ENCODE measurements at regions not wholly inside any gene's neighbourhood (a gene's known extent, or its start where the extent isn't known, plus 50 kb on each side); places are given as distances from the start of the nearest gene placed in this dataset.
"Not testable (repeated sequence)": the region's sequence is repeated elsewhere in the genome, so short reads cannot be mapped to it uniquely, and the experiment has no call there.

DNA sequence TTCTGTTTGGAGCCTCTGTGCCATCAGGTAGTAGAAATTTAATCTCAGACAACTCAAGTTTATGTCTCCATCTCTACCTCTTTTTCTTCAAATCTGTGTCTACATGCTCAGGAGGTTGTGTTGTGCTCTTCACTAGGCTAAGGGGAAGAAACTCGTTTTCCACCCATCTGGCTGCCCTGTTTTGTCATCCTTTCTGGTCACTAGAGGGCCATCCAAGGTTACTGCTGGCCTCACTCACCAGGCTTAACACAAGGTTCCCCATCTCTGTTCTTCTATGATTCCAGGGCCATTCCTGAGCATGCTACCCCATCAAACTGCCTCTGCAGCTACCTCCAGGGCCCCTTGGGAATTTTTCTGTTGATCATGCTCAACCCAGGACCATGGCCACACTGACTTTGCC, 213.3 kb upstream of the FBXL7 start:
- DNase-seq (ENCODE audit: low read depth), result peak; percentile 10
- TF ChIP-seq, protein P1, sequence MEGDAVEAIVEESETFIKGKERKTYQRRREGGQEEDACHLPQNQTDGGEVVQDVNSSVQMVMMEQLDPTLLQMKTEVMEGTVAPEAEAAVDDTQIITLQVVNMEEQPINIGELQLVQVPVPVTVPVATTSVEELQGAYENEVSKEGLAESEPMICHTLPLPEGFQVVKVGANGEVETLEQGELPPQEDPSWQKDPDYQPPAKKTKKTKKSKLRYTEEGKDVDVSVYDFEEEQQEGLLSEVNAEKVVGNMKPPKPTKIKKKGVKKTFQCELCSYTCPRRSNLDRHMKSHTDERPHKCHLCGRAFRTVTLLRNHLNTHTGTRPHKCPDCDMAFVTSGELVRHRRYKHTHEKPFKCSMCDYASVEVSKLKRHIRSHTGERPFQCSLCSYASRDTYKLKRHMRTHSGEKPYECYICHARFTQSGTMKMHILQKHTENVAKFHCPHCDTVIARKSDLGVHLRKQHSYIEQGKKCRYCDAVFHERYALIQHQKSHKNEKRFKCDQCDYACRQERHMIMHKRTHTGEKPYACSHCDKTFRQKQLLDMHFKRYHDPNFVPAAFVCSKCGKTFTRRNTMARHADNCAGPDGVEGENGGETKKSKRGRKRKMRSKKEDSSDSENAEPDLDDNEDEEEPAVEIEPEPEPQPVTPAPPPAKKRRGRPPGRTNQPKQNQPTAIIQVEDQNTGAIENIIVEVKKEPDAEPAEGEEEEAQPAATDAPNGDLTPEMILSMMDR (conservative IDR thresholded peaks at IDR 0.05; ENCODE audit: low read length), result peak; percentile 33
- H3K4me3 ChIP-seq (ENCODE audit: low read length), result no peak overlapping the region

DNA sequence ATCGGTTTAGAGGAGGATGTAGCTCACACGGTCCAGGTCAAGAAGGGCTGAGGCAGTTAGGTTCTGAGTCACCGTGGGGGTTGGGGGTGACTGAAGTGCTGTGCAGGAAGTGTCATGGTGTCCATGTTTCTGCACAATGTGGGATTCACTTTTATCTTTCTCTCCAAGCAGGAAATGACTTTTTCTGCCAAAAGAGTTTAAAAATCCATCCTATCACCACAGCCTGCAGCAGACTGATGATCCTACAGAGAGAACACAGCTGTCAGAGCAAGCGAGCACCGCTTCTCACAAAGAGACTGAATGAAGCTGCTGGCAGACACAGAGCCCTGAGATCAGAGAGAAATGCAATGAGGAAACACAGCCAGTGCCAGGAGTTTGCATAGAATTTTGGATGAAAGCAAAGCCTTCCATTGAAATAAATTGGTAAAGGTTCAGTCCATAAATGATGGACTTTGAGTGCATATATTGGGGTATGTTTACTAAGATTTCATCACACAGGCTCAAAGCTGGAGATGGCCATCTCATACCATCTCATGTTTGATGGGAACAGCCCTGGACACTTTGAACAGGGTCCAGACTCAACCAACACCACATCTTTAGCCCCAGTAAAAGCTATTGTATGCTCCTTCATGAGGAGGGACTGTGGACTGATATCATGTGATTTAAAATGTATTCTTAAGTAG, 213.9 kb upstream of the FBXL7 start:
- no peak overlapping the region for H3K4me3 ChIP-seq (ENCODE audit: low read length)
- TF ChIP-seq, protein P1 (conservative IDR thresholded peaks at IDR 0.05; ENCODE audit: low read length), result no peak
- DNase-seq (ENCODE audit: low read depth), result peak; percentile 76

DNA sequence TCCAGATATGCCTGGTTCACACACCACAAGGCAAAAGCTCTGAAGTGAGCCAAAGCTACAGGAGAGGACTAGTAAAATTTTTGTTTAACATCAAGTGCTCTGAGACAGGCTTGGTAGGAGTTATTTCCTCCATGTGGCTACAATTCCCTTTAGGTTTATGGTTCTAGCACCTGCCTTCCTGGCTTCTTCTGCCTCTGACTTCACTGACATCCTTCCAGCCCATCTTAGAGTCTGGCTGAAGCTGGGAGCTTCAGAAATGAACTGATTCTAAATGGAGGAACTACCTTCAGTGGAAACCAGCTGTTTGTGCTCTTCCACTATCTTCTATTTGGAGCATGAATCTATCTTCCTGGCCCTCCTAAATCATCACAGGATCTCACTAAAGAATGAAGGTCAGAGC, 215.3 kb upstream of the FBXL7 start:
- H3K4me3 ChIP-seq (ENCODE audit: low read length), result no peak overlapping the region
- TF ChIP-seq, protein P1 (conservative IDR thresholded peaks at IDR 0.05; ENCODE audit: low read length), result no peak
- DNase-seq (ENCODE audit: low read depth), result no peak

DNA sequence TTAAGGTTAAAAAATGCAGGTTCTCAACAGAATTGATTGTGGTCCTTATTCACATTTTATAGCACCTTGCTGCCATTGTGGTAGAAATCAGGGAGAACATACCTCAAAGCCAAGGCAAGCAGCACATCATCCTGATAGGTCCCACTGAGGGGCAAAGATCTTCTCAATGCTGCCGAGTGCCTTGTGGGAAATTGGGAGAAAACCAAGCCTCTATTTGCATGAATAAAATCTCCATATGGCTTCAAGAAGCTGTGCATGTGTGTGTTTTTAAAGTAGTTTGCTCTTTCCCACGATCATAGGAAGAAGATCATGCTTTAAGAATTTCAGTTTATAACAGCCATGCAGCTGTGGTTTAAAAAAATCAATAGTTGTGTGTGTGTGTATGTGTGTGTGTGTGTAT, 216.9 kb upstream of the FBXL7 start:
- DNase-seq (ENCODE audit: low read depth), result peak; percentile 64
- no peak overlapping the region for H3K4me3 ChIP-seq (ENCODE audit: low read length)
- TF ChIP-seq, protein P1 (conservative IDR thresholded peaks at IDR 0.05; ENCODE audit: low read length), result no peak

DNA sequence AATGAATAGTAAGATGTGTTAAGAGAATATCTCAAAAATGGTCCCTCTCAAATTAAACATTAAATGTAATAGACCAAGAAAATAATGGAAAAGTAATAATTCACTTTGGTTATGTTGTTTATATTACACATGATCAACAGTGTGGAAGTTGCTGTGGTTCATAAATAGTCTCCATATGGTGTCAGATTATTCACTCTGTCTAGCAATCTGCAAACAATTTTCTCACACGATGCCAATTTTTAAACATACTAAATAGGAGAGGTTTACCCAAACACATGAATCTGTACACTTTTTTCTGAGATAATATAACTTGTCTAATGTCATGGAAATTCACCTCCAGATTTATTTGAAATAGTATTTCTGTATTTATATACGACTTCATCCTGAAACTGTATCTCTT, 217.4 kb upstream of the FBXL7 start:
- peak; percentile 52 for DNase-seq (ENCODE audit: low read depth)
- H3K4me3 ChIP-seq (ENCODE audit: low read length), result no peak overlapping the region
- TF ChIP-seq, protein P1 (conservative IDR thresholded peaks at IDR 0.05; ENCODE audit: low read length), result no peak

DNA sequence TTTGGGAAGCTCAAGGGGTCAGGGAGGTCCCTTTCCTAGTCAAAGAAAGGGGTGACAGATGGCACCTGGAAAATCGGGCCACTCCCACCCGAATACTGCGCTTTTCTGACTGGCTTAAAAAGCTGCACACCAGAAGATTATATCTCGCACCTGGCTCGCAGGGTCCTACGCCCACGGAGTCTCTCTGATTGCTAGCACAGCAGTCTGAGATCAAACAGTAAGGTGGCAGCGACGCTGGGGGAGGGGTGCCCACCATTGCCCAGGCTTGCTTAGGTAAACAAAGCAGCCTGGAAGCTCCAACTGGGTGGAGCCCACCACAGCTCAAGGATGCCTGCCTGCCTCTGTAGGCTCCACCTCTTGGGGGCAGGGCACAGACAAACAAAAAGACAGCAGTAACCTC, 228.4 kb upstream of the FBXL7 start:
- not testable (repeated sequence) for DNase-seq (ENCODE audit: low read depth); H3K4me3 ChIP-seq (ENCODE audit: low read length)

DNA sequence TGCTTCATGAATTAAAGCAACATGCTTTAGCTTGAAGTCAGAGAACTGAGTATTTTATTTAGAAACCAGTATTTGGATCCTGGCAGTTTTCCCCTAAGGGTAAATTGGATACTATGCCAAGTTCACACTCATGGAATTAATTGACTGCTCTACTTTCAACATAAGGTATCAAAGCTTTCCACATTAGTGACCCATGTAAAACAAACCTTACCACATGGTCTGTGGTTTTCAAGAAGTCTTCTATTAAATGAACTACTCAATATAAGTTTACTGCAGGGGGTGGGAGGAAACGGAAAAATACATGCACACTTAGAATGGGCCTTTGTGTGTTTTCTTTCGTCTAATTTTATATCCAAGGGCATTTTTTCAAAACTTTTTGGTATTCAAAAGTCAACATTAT, 232.0 kb upstream of the FBXL7 start:
- TF ChIP-seq, protein P1 (conservative IDR thresholded peaks at IDR 0.05; ENCODE audit: low read length), result no peak
- no peak overlapping the region for H3K4me3 ChIP-seq (ENCODE audit: low read length)
- DNase-seq (ENCODE audit: low read depth), result peak; percentile 21

Measured in AG10803 (cell line).